ENCODE measurements at regions not wholly inside any gene's neighbourhood (a gene's known extent, or its start where the extent isn't known, plus 50 kb on each side); places are given as distances from the start of the nearest gene placed in this dataset.
"Not testable (repeated sequence)": the region's sequence is repeated elsewhere in the genome, so short reads cannot be mapped to it uniquely, and the experiment has no call there.

- TF ChIP-seq ZNF324 (tag by site-specific recombination; IDR thresholded peaks at IDR 0.05) (no peak), ZNF768 (tag by site-specific recombination; IDR thresholded peaks at IDR 0.05) (no peak), ZNF132 (tag by site-specific recombination; IDR thresholded peaks at IDR 0.05; ENCODE audit: borderline replicate concordance) (no peak), SCRT1 (tag by site-specific recombination; IDR thresholded peaks at IDR 0.05; ENCODE audit: borderline replicate concordance) (no peak)
These were observed 98.5 kb upstream of the MBIP start (continued) for GRCh38 chr14:36418937-36419336.

DNA sequence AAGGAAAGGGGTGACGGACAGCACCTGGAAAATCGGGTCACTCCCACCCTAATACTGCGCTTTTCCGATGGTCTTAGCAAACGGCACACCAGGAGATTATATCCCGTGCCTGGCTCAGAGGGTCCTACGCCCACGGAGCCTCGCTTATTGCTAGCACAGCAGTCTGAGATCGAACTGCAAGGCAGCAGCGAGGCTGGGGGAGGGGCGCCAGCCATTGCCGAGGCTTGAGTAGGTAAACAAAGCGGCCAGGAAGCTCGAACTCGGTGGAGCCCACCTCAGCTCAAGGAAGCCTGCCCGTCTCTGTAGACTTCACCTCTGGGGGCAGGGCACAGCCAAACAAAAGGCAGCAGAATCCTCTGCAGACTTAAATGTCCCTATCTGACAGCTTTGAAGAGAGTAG lies 91.5 kb upstream of the MBIP start:
- POLR2A ChIA-PET; H3K4me1 ChIP-seq (ENCODE audit: control insufficient read depth, insufficient read depth, low read length); H3K27ac ChIP-seq (ENCODE audit: extremely low read depth, low read depth, low read length); H3K36me3 ChIP-seq (ENCODE audit: control insufficient read depth in 2 of 2, insufficient read depth in 1 of 2, low read length in 2 of 2); H3K4me3 ChIP-seq (ENCODE audit: low read depth, low read length); H3K9me3 ChIP-seq (ENCODE audit: control insufficient read depth, insufficient read depth, low read depth, low read length); CTCF ChIA-PET: not testable (repeated sequence)

- no peak overlapping the region for H3K4me3 ChIP-seq (ENCODE audit: low read depth, low read length)
- no peaks in the 10 kb centered on the region for H3K9me3 ChIP-seq (ENCODE audit: control insufficient read depth, insufficient read depth, low read depth, low read length)
- H3K36me3 ChIP-seq (ENCODE audit: control insufficient read depth in 2 of 2, insufficient read depth in 1 of 2, low read length in 2 of 2), result no peaks in the 10 kb centered on the region
- no peak for TF ChIP-seq ZEB2 (tag by site-specific recombination; IDR thresholded peaks at IDR 0.05)
- peak; percentile 40; the same call in 1 of the 2 replicates for TF ChIP-seq BCL6B (tag by site-specific recombination; IDR thresholded peaks at IDR 0.05)
- ChIA-PET POLR2A (no interaction called here), CTCF (interaction anchor here (0.6 to 0.9 kb wide), 2 partner anchors 10 to 34 kb away, joined by 3 read pairs; no protein-coding TSS in a partner anchor)
- H3K27ac ChIP-seq (ENCODE audit: extremely low read depth, low read depth, low read length), result no peak overlapping the region
- H3K4me1 ChIP-seq (ENCODE audit: control insufficient read depth, insufficient read depth, low read length), result no peaks in the 10 kb centered on the region
These were observed 88.0 kb upstream of the MBIP start for GRCh38 chr14:36408388-36408787.

DNA sequence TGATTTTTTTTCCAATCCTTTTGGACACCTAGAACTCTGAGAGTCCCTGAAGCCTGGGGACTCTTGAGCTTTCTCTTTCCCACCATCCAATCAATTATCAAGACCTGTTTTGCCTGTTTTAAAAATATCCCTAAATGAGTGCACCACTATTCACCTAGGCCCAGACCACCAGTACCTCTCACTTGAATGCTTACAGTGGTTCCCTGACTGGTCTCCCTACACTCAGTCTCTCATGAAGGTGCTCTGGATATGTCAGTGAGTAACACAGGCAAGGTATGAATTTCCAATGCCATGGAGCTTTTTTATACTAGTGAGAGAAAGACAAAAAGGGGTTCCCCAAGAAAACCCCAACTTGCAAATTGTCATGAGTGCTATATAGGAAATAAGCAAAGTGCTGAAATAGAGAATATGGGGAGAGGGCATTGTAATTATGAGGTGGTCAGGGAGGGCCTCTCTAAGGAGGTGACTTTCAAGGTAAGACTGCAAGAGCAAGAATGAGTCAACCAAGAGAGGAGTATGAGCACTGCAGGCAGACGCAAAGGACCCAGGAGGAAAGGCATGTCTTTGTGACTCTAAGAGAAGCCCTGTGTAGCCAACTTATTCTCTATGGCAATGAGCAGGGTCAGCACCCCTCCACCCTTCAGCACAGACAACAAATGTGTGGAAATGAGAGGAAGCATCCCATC lies 85.3 kb upstream of the MBIP start:
- Histone ChIP-seq H3K4me3 (ENCODE audit: low read depth, low read length) (no peak overlapping the region), H3K4me1 (ENCODE audit: control insufficient read depth, insufficient read depth, low read length) (no peaks in the 10 kb centered on the region), H3K27ac (ENCODE audit: extremely low read depth, low read depth, low read length) (no peak overlapping the region), H3K9me3 (ENCODE audit: control insufficient read depth, insufficient read depth, low read depth, low read length) (no peaks in the 10 kb centered on the region), H3K36me3 (ENCODE audit: control insufficient read depth in 2 of 2, insufficient read depth in 1 of 2, low read length in 2 of 2) (no peaks in the 10 kb centered on the region)
- ChIA-PET POLR2A (no interaction called here), CTCF (interaction anchor here (0.6 to 1.6 kb wide), 3 partner anchors 31 to 240 kb away, joined by 3 to 5 read pairs (median 3); no protein-coding TSS in a partner anchor)
- TF ChIP-seq ZNF148 (tag by site-specific recombination; IDR thresholded peaks at IDR 0.05; ENCODE audit: borderline replicate concordance) (no peak), ZNF777 (tag by site-specific recombination; IDR thresholded peaks at IDR 0.05; ENCODE audit: borderline replicate concordance) (no peak), ZNF677 (tag by site-specific recombination; IDR thresholded peaks at IDR 0.05) (no peak), KLF7 (tag by site-specific recombination; IDR thresholded peaks at IDR 0.05; ENCODE audit: borderline replicate concordance) (no peak), YY2 (tag by site-specific recombination; IDR thresholded peaks at IDR 0.05) (no peak), ZNF24 (tag by site-specific recombination; IDR thresholded peaks at IDR 0.05) (no peak), MZF1 (tag by site-specific recombination; IDR thresholded peaks at IDR 0.05; ENCODE audit: borderline replicate concordance) (no peak), MYNN (tag by site-specific recombination; IDR thresholded peaks at IDR 0.05; ENCODE audit: borderline replicate concordance) (no peak), ZNF169 (tag by site-specific recombination; IDR thresholded peaks at IDR 0.05) (no peak), SCRT2 (tag by site-specific recombination; IDR thresholded peaks at IDR 0.05) (no peak), ZNF155 (tag by site-specific recombination; IDR thresholded peaks at IDR 0.05) (no peak), ZNF302 (tag by site-specific recombination; IDR thresholded peaks at IDR 0.05; ENCODE audit: low read depth) (no peak), ZNF623 (tag by site-specific recombination; IDR thresholded peaks at IDR 0.05) (no peak), INSM2 (tag by site-specific recombination; IDR thresholded peaks at IDR 0.05) (no peak), ZFP37 (tag by site-specific recombination; IDR thresholded peaks at IDR 0.05) (no peak), ZBTB21 (tag by site-specific recombination; IDR thresholded peaks at IDR 0.05) (no peak), ZNF175 (tag by site-specific recombination; IDR thresholded peaks at IDR 0.05) (no peak)
- TF ChIP-seq, protein P1, sequence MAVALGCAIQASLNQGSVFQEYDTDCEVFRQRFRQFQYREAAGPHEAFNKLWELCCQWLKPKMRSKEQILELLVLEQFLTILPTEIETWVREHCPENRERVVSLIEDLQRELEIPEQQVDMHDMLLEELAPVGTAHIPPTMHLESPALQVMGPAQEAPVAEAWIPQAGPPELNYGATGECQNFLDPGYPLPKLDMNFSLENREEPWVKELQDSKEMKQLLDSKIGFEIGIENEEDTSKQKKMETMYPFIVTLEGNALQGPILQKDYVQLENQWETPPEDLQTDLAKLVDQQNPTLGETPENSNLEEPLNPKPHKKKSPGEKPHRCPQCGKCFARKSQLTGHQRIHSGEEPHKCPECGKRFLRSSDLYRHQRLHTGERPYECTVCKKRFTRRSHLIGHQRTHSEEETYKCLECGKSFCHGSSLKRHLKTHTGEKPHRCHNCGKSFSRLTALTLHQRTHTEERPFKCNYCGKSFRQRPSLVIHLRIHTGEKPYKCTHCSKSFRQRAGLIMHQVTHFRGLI (tag by site-specific recombination; IDR thresholded peaks at IDR 0.05), result no peak

Measured in HEK293 (cell line).